SIG-M5 treated with dmso at 0.1 percent for 504 hours (cell line): ENCODE measurements at regions not wholly inside any gene's neighbourhood (a gene's known extent, or its start where the extent isn't known, plus 50 kb on each side); places are given as distances from the start of the nearest gene placed in this dataset.
"Not testable (repeated sequence)": the region's sequence is repeated elsewhere in the genome, so short reads cannot be mapped to it uniquely, and the experiment has no call there.

Source experiments
- DNase-seq: peaks from one replicate; lab custom pipeline; 2025; ENCODE audit not compliant: unreplicated experiment; lab: John Stamatoyannopoulos, UW

- DNase-seq: no peak
These were observed 143.8 kb upstream of the LAMA2 start for GRCh38 chr6:128739112-128739511.

GRCh38 chr6:128738112-128738511 is 144.8 kb upstream of the LAMA2 start:
- no peak for DNase-seq

GRCh38 chr6:128736780-128737179 is 146.2 kb upstream of the LAMA2 start:
- no peak for DNase-seq

- peak; percentile 12 for DNase-seq
These were observed 151.4 kb upstream of the LAMA2 start for GRCh38 chr6:128731249-128732165.

- no peak for DNase-seq
These were observed 155.4 kb upstream of the LAMA2 start for GRCh38 chr6:128727500-128727899.

- peak; percentile 5 for DNase-seq
These were observed 157.4 kb upstream of the LAMA2 start for GRCh38 chr6:128725271-128726233.

- DNase-seq: no peak
These were observed 158.2 kb upstream of the LAMA2 start for GRCh38 chr6:128724738-128725137.

- DNase-seq: no peak
These were observed 159.3 kb upstream of the LAMA2 start for GRCh38 chr6:128723667-128724066.

GRCh38 chr6:128720891-128721290 is 162.0 kb upstream of the LAMA2 start:
- DNase-seq: no peak

GRCh38 chr6:128719786-128720185 is 163.2 kb upstream of the LAMA2 start:
- DNase-seq: no peak

GRCh38 chr6:128713461-128713860 is 169.5 kb upstream of the LAMA2 start:
- no peak for DNase-seq

GRCh38 chr6:128712898-128713297 is 170.0 kb upstream of the LAMA2 start:
- no peak for DNase-seq

GRCh38 chr6:128711149-128711548 is 171.8 kb upstream of the LAMA2 start:
- DNase-seq: no peak

GRCh38 chr6:128710315-128710714 is 172.6 kb upstream of the LAMA2 start:
- no peak for DNase-seq

GRCh38 chr6:128704601-128705000 is 178.3 kb upstream of the LAMA2 start:
- DNase-seq: no peak

GRCh38 chr6:128703794-128704193 is 179.1 kb upstream of the LAMA2 start:
- DNase-seq: not testable (repeated sequence)

GRCh38 chr6:128696691-128697689 is 176.6 kb upstream of the PTPRK start:
- no peak for DNase-seq

GRCh38 chr6:128694303-128695009 is 174.1 kb upstream of the PTPRK start:
- no peak for DNase-seq

GRCh38 chr6:128690063-128690462 is 169.7 kb upstream of the PTPRK start:
- DNase-seq: no peak

- no peak for DNase-seq
These were observed 165.7 kb upstream of the PTPRK start for GRCh38 chr6:128686084-128686483.
